Mammary epithelial cell (primary cell): ENCODE measurements at regions not wholly inside any gene's neighbourhood (a gene's known extent, or its start where the extent isn't known, plus 50 kb on each side); places are given as distances from the start of the nearest gene placed in this dataset.

Experiments used
- EZH2 ChIP-seq: IDR thresholded peaks from 2 replicates; pipeline ENCODE4 v1.6.1; 2012; ENCODE audit warnings: low read length, inconsistent platforms, borderline replicate concordance
- TF ChIP-seq, protein P1 (sequence below), 2 donors: IDR thresholded peaks in 1 of 2; conservative IDR thresholded peaks in 1 of 2; 2 replicates each; pipeline ENCODE4 v1.5.1; 2011 to 2012; ENCODE audit warnings: inconsistent platforms in 2 of 2, low read length in 2 of 2, mild to moderate bottlenecking in 2 of 2, control low read depth in 1 of 2, low read depth in 1 of 2; ENCODE audit not compliant: insufficient read depth in 1 of 2; ENCODE audit errors: extremely low read depth in 1 of 2

DNA sequence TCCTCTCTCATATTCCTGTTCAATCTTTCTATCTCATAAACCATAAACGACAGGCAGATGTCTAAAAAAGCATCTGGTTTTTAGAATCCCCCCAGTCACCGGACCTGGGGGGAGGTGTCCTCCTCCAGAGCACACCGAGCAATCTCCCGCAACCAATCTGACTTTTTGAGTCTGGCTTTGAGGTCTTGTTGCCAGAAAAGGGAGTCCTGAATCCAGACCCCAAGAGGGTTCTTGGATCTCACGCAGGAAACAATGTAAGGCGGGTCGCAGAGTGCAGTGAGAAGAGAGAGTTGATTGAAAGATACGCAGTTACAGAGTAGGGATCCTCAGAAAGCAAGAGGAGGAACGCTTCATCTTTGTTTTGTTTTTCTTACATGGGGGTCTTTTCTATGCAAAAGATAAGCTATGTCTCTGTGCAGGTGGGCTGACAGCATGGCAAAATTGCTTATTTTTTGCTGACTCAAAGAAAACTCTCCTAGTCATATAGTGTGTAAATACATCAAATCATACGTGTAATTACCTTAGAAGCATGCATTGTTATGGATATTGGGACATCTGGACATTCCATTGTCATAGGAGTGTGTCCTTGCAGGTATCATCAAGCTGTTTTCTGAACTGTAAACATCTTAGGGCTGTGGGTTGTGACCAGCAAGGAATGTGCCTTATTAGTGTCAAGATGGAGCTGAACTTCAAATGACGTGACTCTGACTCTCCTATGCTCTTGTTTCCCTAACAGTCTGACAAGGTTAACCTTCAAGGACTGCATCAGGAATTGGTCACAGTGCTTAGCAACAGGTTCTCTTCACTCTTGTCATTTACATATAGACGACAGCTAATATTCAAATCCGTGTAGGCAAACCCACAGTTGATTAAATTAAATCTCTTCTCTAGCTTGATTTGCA is 159.3 kb upstream of the DAPK1 start:
- TF ChIP-seq, protein P1, sequence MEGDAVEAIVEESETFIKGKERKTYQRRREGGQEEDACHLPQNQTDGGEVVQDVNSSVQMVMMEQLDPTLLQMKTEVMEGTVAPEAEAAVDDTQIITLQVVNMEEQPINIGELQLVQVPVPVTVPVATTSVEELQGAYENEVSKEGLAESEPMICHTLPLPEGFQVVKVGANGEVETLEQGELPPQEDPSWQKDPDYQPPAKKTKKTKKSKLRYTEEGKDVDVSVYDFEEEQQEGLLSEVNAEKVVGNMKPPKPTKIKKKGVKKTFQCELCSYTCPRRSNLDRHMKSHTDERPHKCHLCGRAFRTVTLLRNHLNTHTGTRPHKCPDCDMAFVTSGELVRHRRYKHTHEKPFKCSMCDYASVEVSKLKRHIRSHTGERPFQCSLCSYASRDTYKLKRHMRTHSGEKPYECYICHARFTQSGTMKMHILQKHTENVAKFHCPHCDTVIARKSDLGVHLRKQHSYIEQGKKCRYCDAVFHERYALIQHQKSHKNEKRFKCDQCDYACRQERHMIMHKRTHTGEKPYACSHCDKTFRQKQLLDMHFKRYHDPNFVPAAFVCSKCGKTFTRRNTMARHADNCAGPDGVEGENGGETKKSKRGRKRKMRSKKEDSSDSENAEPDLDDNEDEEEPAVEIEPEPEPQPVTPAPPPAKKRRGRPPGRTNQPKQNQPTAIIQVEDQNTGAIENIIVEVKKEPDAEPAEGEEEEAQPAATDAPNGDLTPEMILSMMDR (conservative IDR thresholded peaks at IDR 0.05 in 1 of 2, IDR thresholded peaks at IDR 0.05 in 1 of 2; ENCODE audit: extremely low read depth in 1 of 2, insufficient read depth in 1 of 2, low read depth in 1 of 2, low read length in 2 of 2), result no peak
- TF ChIP-seq EZH2, result no peak
